Fibroblast of villous mesenchyme (primary cell): ENCODE measurements at regions not wholly inside any gene's neighbourhood (a gene's known extent, or its start where the extent isn't known, plus 50 kb on each side); places are given as distances from the start of the nearest gene placed in this dataset.

ENCODE experiments used
- DNase-seq: peaks from one replicate; pipeline ENCODE4 v3.0.0-alpha.2; 2010; ENCODE audit warnings: low read depth
- H3K4me3 ChIP-seq: 2 replicates; pipeline ENCODE4 v1.5.1; 2011; ENCODE audit warnings: low read depth, mild to moderate bottlenecking, low read length
- TF ChIP-seq, protein P1 (sequence below): IDR thresholded peaks from 2 replicates; pipeline ENCODE4 v1.5.1; 2012; ENCODE audit warnings: low read depth, mild to moderate bottlenecking, low read length; ENCODE audit not compliant: insufficient read depth

DNA sequence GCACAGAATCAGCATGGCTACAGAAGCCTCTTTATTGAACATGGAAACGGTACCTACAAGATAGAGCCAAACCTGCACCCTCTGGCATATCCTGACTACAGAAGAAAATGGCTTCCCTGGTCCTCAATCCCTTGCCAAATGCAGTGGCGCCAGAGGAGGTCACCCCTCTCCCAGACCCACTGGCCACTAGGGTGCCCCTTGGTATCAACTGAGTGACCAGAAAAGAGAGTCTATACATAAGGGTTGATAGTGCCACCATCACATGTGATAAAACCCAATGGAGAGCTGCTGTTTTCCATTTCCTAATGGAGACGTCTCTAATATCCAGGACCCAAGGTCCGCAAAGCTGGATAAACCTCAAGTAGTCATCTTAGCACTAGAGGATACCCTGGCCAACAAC is 52.7 kb upstream of the ALK start:
- TF ChIP-seq, protein P1, sequence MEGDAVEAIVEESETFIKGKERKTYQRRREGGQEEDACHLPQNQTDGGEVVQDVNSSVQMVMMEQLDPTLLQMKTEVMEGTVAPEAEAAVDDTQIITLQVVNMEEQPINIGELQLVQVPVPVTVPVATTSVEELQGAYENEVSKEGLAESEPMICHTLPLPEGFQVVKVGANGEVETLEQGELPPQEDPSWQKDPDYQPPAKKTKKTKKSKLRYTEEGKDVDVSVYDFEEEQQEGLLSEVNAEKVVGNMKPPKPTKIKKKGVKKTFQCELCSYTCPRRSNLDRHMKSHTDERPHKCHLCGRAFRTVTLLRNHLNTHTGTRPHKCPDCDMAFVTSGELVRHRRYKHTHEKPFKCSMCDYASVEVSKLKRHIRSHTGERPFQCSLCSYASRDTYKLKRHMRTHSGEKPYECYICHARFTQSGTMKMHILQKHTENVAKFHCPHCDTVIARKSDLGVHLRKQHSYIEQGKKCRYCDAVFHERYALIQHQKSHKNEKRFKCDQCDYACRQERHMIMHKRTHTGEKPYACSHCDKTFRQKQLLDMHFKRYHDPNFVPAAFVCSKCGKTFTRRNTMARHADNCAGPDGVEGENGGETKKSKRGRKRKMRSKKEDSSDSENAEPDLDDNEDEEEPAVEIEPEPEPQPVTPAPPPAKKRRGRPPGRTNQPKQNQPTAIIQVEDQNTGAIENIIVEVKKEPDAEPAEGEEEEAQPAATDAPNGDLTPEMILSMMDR: no peak
- no peak for DNase-seq
- H3K4me3 ChIP-seq: no peak overlapping the region

DNA sequence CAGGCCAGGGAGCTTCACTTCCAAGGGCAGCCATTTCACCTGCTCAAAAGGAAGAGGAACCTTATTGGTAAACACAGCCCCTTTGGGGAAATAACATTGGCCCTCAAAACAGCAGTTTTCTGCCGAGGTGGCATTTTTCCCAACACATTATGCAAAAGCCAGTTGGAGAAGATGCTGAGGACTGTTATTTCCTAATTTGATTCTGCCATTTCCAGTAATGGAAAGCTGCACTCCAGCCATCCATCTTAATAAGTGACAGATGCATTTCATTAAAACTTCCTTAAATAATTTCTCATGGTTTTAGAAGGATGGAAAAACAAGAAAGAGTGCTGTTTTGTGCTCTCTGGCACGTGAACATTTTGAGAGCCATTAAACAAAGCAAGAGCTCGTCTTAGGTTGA is 55.9 kb upstream of the ALK start:
- DNase-seq: no peak
- TF ChIP-seq, protein P1: no peak
- no peak overlapping the region for H3K4me3 ChIP-seq

DNA sequence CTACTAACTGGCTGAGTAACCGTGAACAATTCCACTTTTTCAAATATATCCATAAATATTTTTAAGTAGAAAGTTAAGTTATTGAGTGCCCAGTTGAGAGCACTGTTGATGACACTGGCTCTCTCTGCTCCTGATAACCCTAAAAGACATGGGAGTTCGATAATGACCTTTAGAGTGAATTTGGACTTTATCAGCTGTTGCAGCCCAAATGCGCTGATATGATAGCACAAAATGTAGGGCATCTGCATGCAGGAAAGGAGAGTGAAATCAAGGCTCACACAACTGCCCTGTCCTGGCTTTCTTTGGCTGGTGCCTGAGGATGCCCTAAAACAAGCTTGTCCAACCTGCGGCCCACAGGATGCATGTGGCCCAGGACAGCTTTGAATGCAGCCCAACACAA is 60.0 kb upstream of the ALK start:
- H3K4me3 ChIP-seq: no peak overlapping the region
- no peak for DNase-seq
- TF ChIP-seq, protein P1: no peak

DNA sequence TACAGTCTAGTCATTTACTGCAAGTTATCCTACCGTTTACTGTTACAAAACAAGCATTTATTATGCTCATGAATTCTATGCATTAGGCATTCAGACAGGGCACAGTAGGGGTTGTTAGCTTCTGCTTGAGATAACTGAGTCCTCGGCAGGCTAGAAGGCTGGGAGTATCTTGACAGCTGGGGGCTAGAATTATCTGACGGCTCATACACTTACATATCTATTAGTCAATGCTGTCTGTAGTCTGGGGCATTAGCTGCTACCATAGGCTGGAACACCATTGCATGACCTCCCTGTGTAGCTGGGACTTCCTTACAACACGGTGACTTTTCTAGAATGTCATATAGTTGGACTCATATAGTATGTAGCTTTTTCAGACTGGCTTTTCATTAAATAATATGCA is 61.9 kb upstream of the ALK start:
- no peak for DNase-seq
- TF ChIP-seq, protein P1: no peak
- no peak overlapping the region for H3K4me3 ChIP-seq

DNA sequence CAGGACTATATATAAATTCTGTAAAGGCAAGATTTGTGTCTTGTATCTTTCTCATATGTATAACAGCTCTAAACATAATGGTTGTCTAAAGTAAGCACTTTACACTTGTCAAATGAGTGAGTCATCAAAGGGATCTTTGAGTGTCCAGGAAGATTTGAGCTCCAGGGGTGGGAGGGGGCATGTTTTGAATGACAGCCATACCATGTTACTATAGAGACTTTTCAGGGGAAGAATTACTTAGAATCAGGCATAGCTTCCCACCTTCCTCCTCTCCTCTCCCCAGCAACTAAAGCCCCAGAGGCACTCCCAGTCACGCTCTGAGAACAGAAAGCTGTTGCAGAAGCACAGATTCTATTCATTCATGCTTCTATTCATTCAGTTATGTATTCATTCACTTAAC is 65.8 kb upstream of the ALK start:
- DNase-seq: no peak
- H3K4me3 ChIP-seq: no peak overlapping the region
- TF ChIP-seq, protein P1: no peak

DNA sequence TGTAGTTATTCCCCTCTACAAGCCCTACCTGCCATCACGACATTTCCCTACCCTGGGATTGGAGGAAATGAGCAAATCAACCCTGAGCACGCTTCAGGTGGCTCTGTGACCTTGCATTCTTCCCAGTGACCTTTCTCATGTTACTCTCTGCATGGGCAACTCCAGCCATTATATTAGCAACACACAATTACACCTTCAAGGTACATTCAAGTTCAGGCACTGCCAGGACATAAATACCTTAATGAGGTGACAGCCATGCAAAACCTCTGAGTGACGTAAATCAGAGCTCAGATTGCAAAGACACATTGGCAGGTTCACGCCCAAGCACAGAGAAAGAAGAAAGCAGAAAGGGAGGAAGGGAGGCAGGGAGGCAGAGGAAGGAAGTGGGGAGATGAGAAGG is 68.7 kb upstream of the ALK start:
- DNase-seq: no peak
- no peak overlapping the region for H3K4me3 ChIP-seq
- TF ChIP-seq, protein P1: no peak

DNA sequence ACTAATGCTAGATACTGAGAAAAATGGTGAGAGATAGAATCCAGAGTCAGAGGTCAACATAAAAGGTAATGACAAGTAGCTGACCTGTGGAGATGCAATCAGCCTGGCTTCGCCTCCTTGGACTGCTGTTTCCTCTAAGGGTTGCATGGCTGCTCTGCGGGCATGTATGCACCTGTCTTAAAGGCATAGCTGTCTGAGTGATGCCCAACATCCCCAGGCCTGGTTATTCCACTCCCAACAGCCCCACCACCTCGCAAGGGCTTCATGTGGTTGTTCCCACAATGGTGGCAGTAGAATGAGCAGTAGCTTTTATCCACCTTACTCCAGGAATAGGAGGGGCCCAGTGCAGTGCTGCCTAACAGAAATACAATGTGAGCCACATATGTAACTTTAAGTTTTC is 69.7 kb upstream of the ALK start:
- TF ChIP-seq, protein P1: no peak
- DNase-seq: no peak
- H3K4me3 ChIP-seq: no peak overlapping the region
